ENCODE measurements at regions not wholly inside any gene's neighbourhood (a gene's known extent, or its start where the extent isn't known, plus 50 kb on each side); places are given as distances from the start of the nearest gene placed in this dataset.
"Not testable (repeated sequence)": the region's sequence is repeated elsewhere in the genome, so short reads cannot be mapped to it uniquely, and the experiment has no call there.

GRCh38 chr6:114886670-114887436 is 544.0 kb upstream of the HS3ST5 start:
- DNase-seq = no peak

GRCh38 chr6:114879693-114880092 is 536.9 kb upstream of the HS3ST5 start:
- no peak for DNase-seq

- no peak for DNase-seq
These were observed 535.3 kb upstream of the HS3ST5 start for GRCh38 chr6:114878091-114878490.

GRCh38 chr6:114874410-114874809 is 531.6 kb upstream of the HS3ST5 start:
- no peak for DNase-seq

GRCh38 chr6:114865506-114865905 is 522.7 kb upstream of the HS3ST5 start:
- DNase-seq = not testable (repeated sequence)

- DNase-seq = no peak
These were observed 520.8 kb upstream of the HS3ST5 start for GRCh38 chr6:114863610-114864009.

- no peak for DNase-seq
These were observed 520.0 kb upstream of the HS3ST5 start for GRCh38 chr6:114862819-114863218.

- DNase-seq = no peak
These were observed 519.2 kb upstream of the HS3ST5 start for GRCh38 chr6:114862064-114862463.

- no peak for DNase-seq
These were observed 501.5 kb upstream of the HS3ST5 start for GRCh38 chr6:114844359-114844758.

- no peak for DNase-seq
These were observed 496.2 kb upstream of the HS3ST5 start for GRCh38 chr6:114839019-114839418.

- no peak for DNase-seq
These were observed 490.4 kb upstream of the HS3ST5 start for GRCh38 chr6:114833211-114833610.

GRCh38 chr6:114830515-114830914 is 487.7 kb upstream of the HS3ST5 start:
- DNase-seq = no peak

GRCh38 chr6:114827135-114827534 is 484.3 kb upstream of the HS3ST5 start:
- no peak for DNase-seq

- DNase-seq = no peak
These were observed 481.6 kb upstream of the HS3ST5 start for GRCh38 chr6:114824409-114824808.

- no peak for DNase-seq
These were observed 473.9 kb upstream of the HS3ST5 start for GRCh38 chr6:114816678-114817077.

- DNase-seq = no peak
These were observed 467.6 kb upstream of the HS3ST5 start for GRCh38 chr6:114810468-114810867.

- not testable (repeated sequence) for DNase-seq
These were observed 462.6 kb upstream of the HS3ST5 start for GRCh38 chr6:114805426-114805825.

GRCh38 chr6:114796576-114796975 is 453.8 kb upstream of the HS3ST5 start:
- no peak for DNase-seq

- no peak for DNase-seq
These were observed 450.6 kb upstream of the HS3ST5 start for GRCh38 chr6:114793428-114793827.

- DNase-seq = no peak
These were observed 442.7 kb upstream of the HS3ST5 start for GRCh38 chr6:114785235-114786127.

GRCh38 chr6:114783783-114784182 is 441.0 kb upstream of the HS3ST5 start:
- no peak for DNase-seq

- DNase-seq = no peak
These were observed 440.3 kb upstream of the HS3ST5 start for GRCh38 chr6:114783083-114783482.

- no peak for DNase-seq
These were observed 422.0 kb upstream of the HS3ST5 start for GRCh38 chr6:114764866-114765265.

GRCh38 chr6:114762145-114762544 is 419.3 kb upstream of the HS3ST5 start:
- no peak for DNase-seq

Measured in activated CD4-positive, alpha-beta T cell treated with anti-CD3 and anti-CD28 coated beads, Interleukin-2, amount 50 U/mL, for 16 hours (primary cell).